Loucy (cell line): ENCODE measurements at regions not wholly inside any gene's neighbourhood (a gene's known extent, or its start where the extent isn't known, plus 50 kb on each side); places are given as distances from the start of the nearest gene placed in this dataset.
"Not testable (repeated sequence)": the region's sequence is repeated elsewhere in the genome, so short reads cannot be mapped to it uniquely, and the experiment has no call there.

Source experiments
- H2AFZ ChIP-seq: fragments of 200-600 bp; sonication (generic); 2 replicates; pipeline ENCODE4 v1.6.0; 2016; ENCODE audit warnings: antibody characterized with exemption, mild to moderate bottlenecking, low read length, moderate library complexity
- H3F3A ChIP-seq: fragments of 200-600 bp; 2 replicates; pipeline ENCODE4 v1.6.0; 2016; ENCODE audit warnings: antibody characterized with exemption, low read depth, mild to moderate bottlenecking
- H3K27me3 ChIP-seq: fragments of 200-600 bp; sonication (generic); 2 replicates; pipeline ENCODE4 v1.6.1; 2014; ENCODE audit warnings: low read length, mild to moderate bottlenecking; ENCODE audit not compliant: insufficient read depth, poor library complexity, severe bottlenecking
- H3K36me3 ChIP-seq: fragments of 200-600 bp; sonication (generic); 2 replicates; pipeline ENCODE4 v1.6.1; 2016; ENCODE audit warnings: low read length; ENCODE audit not compliant: insufficient read depth
- H3K4me1 ChIP-seq: fragments of 200-600 bp; sonication (generic); 2 replicates; pipeline ENCODE4 v1.5.1; 2014; ENCODE audit warnings: low read length, mild to moderate bottlenecking; ENCODE audit not compliant: insufficient read depth, poor library complexity, severe bottlenecking
- H3K4me2 ChIP-seq: fragments of 200-600 bp; sonication (generic); 2 replicates; pipeline ENCODE4 v1.6.0; 2014; ENCODE audit warnings: antibody characterized with exemption, low read length, low read depth, mild to moderate bottlenecking; ENCODE audit not compliant: poor library complexity, severe bottlenecking
- H3K4me3 ChIP-seq: fragments of 200-600 bp; sonication (generic); 2 replicates; pipeline ENCODE4 v1.5.1; 2014; ENCODE audit warnings: low read length, mild to moderate bottlenecking, mixed read lengths; ENCODE audit not compliant: poor library complexity, severe bottlenecking
- H3K79me2 ChIP-seq: fragments of 200-600 bp; sonication (generic); 2 replicates; pipeline ENCODE4 v1.6.1; 2014; ENCODE audit warnings: low read length; ENCODE audit not compliant: insufficient read depth
- H3K9ac ChIP-seq: fragments of 200-600 bp; sonication (generic); 2 replicates; pipeline ENCODE4 v1.6.0; 2014; ENCODE audit warnings: mild to moderate bottlenecking, low read depth, low read length, moderate library complexity; ENCODE audit not compliant: poor library complexity, severe bottlenecking
- H3K9me2 ChIP-seq: fragments of 200-600 bp; sonication (generic); replicated peaks from 2 replicates; pipeline ENCODE4 v1.6.1; 2016; ENCODE audit warnings: low read depth, low read length, mixed read lengths
- H3K9me3 ChIP-seq: fragments of 200-600 bp; sonication (generic); 2 replicates; pipeline ENCODE4 v1.6.1; 2014; ENCODE audit warnings: mild to moderate bottlenecking, antibody characterized with exemption, low read length, low read depth; ENCODE audit not compliant: insufficient read depth
- H4K20me1 ChIP-seq: fragments of 200-600 bp; sonication (generic); 2 replicates; pipeline ENCODE4 v1.6.0; 2014; ENCODE audit warnings: antibody characterized with exemption, low read length, mild to moderate bottlenecking; ENCODE audit not compliant: insufficient read depth, poor library complexity, severe bottlenecking
- EZH2phosphoT487 ChIP-seq: fragments of 200-600 bp; IDR thresholded peaks from 2 replicates; pipeline ENCODE4 v1.6.1; 2018; ENCODE audit warnings: antibody characterized with exemption, mild to moderate bottlenecking, moderate library complexity, borderline replicate concordance
- TF ChIP-seq, protein P1 (sequence below): fragments of 200-600 bp; sonication (generic); conservative IDR thresholded peaks from 2 replicates; pipeline ENCODE4 v1.5.1; 2014; ENCODE audit warnings: mild to moderate bottlenecking, antibody characterized with exemption, low read length

DNA sequence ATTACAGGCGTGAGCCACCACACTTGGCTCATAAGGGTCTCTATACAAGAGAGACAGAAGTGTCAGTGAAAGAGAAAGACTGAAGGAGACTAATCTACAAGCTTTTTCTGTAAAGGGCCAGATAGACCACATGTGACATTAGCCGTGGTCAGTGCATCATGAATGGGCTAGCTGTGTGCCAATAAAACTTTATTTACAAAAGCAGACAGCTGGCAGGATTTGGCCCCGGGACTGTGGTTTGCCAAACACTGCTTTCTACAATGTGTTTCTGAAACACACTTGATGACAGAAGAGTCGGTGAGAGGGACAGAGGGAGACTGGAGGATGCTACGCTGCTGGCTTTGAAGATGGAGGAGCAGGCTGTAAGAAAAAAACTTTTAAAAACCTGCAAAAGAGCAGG lies 285.4 kb downstream of the TFAP2C start:
- peaks cover 3% of the 10 kb centered on the region; the same call in 1 of the 2 replicates for H3K9me3 ChIP-seq
- no peaks in the 10 kb centered on the region for H3K27me3 ChIP-seq
- H4K20me1 ChIP-seq = no peaks in the 10 kb centered on the region
- no peaks in the 10 kb centered on the region for H3K36me3 ChIP-seq
- no peak overlapping the region for H2AFZ ChIP-seq
- H3K79me2 ChIP-seq = no peaks in the 10 kb centered on the region
- no peak overlapping the region for H3K4me2 ChIP-seq
- H3F3A ChIP-seq = no peaks in the 10 kb centered on the region
- H3K4me3 ChIP-seq = no peak overlapping the region
- no peaks in the 10 kb centered on the region for H3K9me2 ChIP-seq
- H3K9ac ChIP-seq = no peak overlapping the region
- no peaks in the 10 kb centered on the region for H3K4me1 ChIP-seq
- TF ChIP-seq EZH2phosphoT487 = no peak
- TF ChIP-seq, protein P1, sequence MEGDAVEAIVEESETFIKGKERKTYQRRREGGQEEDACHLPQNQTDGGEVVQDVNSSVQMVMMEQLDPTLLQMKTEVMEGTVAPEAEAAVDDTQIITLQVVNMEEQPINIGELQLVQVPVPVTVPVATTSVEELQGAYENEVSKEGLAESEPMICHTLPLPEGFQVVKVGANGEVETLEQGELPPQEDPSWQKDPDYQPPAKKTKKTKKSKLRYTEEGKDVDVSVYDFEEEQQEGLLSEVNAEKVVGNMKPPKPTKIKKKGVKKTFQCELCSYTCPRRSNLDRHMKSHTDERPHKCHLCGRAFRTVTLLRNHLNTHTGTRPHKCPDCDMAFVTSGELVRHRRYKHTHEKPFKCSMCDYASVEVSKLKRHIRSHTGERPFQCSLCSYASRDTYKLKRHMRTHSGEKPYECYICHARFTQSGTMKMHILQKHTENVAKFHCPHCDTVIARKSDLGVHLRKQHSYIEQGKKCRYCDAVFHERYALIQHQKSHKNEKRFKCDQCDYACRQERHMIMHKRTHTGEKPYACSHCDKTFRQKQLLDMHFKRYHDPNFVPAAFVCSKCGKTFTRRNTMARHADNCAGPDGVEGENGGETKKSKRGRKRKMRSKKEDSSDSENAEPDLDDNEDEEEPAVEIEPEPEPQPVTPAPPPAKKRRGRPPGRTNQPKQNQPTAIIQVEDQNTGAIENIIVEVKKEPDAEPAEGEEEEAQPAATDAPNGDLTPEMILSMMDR = no peak

DNA sequence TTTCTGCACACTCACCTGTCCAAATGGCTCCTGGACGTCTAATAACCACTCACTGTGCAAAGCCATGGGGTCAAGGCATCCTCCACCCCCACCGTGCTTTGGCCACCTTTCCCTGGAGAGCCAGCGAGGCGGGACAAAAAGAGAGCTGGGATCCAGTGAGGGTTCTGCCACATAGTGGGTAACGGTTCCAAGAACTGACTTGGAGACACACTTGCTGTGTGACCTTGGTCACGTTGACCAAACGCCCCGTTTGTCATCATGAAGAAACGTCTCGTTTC lies 287.2 kb downstream of the TFAP2C start:
- H3K4me2 ChIP-seq = no peak overlapping the region
- H3K4me1 ChIP-seq = no peaks in the 10 kb centered on the region
- H3K9me2 ChIP-seq = no peaks in the 10 kb centered on the region
- H3K27me3 ChIP-seq = no peaks in the 10 kb centered on the region
- no peaks in the 10 kb centered on the region for H4K20me1 ChIP-seq
- no peaks in the 10 kb centered on the region for H3F3A ChIP-seq
- H3K79me2 ChIP-seq = no peaks in the 10 kb centered on the region
- H3K36me3 ChIP-seq = no peaks in the 10 kb centered on the region
- peaks cover 3% of the 10 kb centered on the region; the same call in 1 of the 2 replicates for H3K9me3 ChIP-seq
- TF ChIP-seq, protein P1 = no peak
- no peak for TF ChIP-seq EZH2phosphoT487
- H3K4me3 ChIP-seq = no peak overlapping the region
- H3K9ac ChIP-seq = no peak overlapping the region
- no peak overlapping the region for H2AFZ ChIP-seq

DNA sequence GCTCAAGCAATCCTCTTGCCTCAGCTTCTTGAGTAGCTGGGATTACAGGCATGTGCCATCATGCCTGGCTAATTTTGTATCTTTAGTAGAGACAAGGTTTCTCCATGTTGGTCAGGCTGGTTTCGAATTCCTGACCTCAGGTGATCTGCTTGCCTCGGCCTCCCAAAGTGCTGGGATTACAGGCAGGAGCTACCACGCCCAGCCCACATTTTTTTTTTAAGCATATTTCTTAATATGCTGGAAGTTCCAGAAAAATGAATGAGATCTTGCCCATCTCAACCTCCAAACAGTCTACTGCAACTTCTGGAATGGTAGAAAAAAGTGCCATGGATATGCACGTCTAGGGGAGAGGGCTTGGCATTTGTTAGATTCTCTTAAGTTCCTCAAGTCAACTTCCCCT lies 290.9 kb downstream of the TFAP2C start:
- not testable (repeated sequence) for H3K79me2 ChIP-seq, H4K20me1 ChIP-seq, H3K9ac ChIP-seq, H3K9me3 ChIP-seq, H3K36me3 ChIP-seq, H3K9me2 ChIP-seq, H3K27me3 ChIP-seq, H2AFZ ChIP-seq, H3K4me1 ChIP-seq, H3F3A ChIP-seq, H3K4me3 ChIP-seq, H3K4me2 ChIP-seq

DNA sequence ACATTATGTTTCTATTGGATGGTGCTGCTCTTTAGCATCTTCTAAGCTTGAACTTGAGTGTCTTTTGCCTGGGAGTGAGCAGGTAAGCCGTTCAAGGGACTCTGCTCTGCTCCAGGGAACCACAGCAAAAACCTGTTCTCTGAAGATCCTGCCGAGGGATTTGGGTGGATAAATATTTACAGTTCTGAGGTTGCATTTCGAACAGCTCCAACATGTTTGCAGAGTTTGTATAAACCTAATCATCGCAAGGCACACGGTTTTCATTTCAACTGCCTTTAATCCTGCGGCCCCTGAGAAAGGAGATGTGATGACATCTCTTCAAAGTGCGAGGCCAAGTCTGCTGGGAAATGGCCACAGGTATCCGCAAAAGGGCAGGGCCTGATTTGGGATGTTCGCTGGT lies 293.4 kb downstream of the TFAP2C start:
- Histone ChIP-seq H2AFZ (no peak overlapping the region), H3K9ac (no peak overlapping the region), H3K4me3 (no peak overlapping the region), H3K4me1 (no peaks in the 10 kb centered on the region), H3K9me3 (no peaks in the 10 kb centered on the region), H4K20me1 (no peaks in the 10 kb centered on the region), H3K27me3 (no peaks in the 10 kb centered on the region), H3K79me2 (no peaks in the 10 kb centered on the region), H3K4me2 (no peak overlapping the region), H3F3A (no peaks in the 10 kb centered on the region), H3K36me3 (no peaks in the 10 kb centered on the region), H3K9me2 (no peaks in the 10 kb centered on the region)
- TF ChIP-seq, protein P1 = no peak
- TF ChIP-seq EZH2phosphoT487 = no peak
